Suprapubic skin (tissue), 2 donors: ENCODE measurements at regions not wholly inside any gene's neighbourhood (a gene's known extent, or its start where the extent isn't known, plus 50 kb on each side); places are given as distances from the start of the nearest gene placed in this dataset.

Experiments used
- EP300 ChIP-seq: sonication (generic); formaldehyde crosslinking; IDR thresholded peaks from one replicate; pipeline ENCODE4 v1.6.1; 2017; ENCODE audit warnings: antibody characterized with exemption
- POLR2A ChIP-seq, 2 donors: fragments of 450-650 bp; IDR thresholded peaks; one replicate each; pipeline ENCODE4 v1.6.1; 2017; ENCODE audit warnings: antibody characterized with exemption in 2 of 2, mild to moderate bottlenecking in 2 of 2, moderate library complexity in 2 of 2

DNA sequence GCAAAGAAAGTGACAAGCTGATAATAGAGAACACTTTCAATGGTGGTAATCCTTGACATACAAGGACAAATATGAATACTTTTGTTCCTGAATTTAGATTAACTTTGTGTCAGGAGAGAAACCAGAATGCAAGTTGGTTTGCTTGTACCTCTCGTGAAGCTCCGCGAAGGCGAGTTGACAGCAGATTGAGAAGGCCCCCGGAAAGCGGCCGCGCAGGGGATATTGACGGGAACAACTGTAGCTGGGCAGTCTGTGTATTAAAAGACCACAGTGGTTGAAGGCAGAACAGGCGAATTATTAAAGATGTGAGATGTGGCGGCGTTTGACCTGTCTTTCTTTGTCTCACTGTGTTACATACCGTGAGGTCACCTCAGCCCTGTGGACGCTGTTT lies 175.8 kb upstream of the RALGAPA2 start:
- TF ChIP-seq POLR2A (IDR thresholded peaks at IDR 0.05) (no peak), EP300 (no peak)
